Kidney epithelial cell (primary cell): ENCODE measurements at regions not wholly inside any gene's neighbourhood (a gene's known extent, or its start where the extent isn't known, plus 50 kb on each side); places are given as distances from the start of the nearest gene placed in this dataset.

Experiments used
- DNase-seq: peaks from one replicate; pipeline ENCODE4 v3.0.0-alpha.2; 2010; ENCODE audit warnings: low read depth
- H3K27me3 ChIP-seq: 2 replicates; pipeline ENCODE4 v1.6.0; 2011; ENCODE audit warnings: low read length; ENCODE audit not compliant: control insufficient read depth, insufficient read depth
- H3K36me3 ChIP-seq: 2 replicates; pipeline ENCODE4 v1.5.1; 2011; ENCODE audit warnings: low read length; ENCODE audit not compliant: control insufficient read depth, insufficient read depth
- H3K4me3 ChIP-seq: 2 replicates; pipeline ENCODE4 v1.5.1; 2011; ENCODE audit warnings: low read depth, mild to moderate bottlenecking, control low read depth, low read length
- TF ChIP-seq, protein P1 (sequence below): IDR thresholded peaks from 2 replicates; pipeline ENCODE4 v1.5.1; 2011; ENCODE audit warnings: mild to moderate bottlenecking, moderate library complexity, low read length, control low read depth, inconsistent platforms; ENCODE audit not compliant: insufficient read depth, poor library complexity, severe bottlenecking

DNA sequence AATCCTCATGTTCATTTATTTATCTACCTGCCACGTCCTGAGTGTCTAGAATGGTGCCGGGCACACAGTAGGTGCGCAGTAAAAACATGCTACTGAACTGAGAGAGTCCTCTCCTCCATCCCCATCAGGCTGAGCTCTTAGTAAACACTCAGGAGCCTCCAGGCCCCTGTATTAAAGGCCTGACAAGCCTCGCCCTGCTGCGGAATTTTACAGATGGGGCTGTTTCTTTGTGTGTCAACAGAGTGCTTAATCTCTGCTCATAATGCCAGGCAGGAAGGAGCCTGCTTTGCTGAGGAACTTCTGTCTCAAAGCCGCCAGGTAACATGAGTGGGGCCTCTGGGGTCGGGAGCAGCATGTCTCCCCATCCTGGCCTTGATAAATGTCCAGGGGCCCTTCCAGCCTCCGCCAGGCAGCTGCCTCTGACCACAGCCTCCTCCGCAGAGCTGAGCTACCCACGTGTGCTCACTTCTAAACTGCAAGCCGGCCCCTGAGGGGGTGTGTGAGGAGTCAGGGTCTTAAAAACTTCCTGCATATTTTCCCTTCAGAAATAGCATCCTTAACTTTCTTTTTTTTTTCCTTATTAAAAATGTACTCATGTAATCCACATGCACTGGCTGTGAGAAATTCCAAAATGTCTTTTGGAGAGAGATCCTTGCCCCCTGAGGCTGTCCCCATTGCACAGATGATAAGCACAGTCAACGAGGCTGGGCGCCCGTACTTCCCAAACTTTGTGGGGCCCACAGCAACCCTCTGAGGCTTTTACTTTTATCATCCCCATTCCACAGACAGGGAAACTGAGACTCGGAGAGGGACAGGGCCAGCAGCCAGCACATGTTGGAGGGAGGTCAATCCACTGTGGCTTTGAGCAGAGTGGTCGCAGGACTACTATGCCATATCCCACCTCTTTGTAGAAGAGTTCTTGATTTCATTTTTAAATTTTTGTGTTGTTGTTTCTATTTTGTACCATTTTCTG, 116.0 kb upstream of the NCOR2 start:
- TF ChIP-seq, protein P1, sequence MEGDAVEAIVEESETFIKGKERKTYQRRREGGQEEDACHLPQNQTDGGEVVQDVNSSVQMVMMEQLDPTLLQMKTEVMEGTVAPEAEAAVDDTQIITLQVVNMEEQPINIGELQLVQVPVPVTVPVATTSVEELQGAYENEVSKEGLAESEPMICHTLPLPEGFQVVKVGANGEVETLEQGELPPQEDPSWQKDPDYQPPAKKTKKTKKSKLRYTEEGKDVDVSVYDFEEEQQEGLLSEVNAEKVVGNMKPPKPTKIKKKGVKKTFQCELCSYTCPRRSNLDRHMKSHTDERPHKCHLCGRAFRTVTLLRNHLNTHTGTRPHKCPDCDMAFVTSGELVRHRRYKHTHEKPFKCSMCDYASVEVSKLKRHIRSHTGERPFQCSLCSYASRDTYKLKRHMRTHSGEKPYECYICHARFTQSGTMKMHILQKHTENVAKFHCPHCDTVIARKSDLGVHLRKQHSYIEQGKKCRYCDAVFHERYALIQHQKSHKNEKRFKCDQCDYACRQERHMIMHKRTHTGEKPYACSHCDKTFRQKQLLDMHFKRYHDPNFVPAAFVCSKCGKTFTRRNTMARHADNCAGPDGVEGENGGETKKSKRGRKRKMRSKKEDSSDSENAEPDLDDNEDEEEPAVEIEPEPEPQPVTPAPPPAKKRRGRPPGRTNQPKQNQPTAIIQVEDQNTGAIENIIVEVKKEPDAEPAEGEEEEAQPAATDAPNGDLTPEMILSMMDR, result no peak
- Histone ChIP-seq H3K27me3 (no peaks in the 10 kb centered on the region), H3K36me3 (no peaks in the 10 kb centered on the region), H3K4me3 (no peak overlapping the region)
- no peak for DNase-seq

- TF ChIP-seq, protein P1, result no peak
- H3K36me3 ChIP-seq, result no peaks in the 10 kb centered on the region
- no peak for DNase-seq
Measured at GRCh38 chr12:124682425-124683151, 115.2 kb upstream of the NCOR2 start.

DNA sequence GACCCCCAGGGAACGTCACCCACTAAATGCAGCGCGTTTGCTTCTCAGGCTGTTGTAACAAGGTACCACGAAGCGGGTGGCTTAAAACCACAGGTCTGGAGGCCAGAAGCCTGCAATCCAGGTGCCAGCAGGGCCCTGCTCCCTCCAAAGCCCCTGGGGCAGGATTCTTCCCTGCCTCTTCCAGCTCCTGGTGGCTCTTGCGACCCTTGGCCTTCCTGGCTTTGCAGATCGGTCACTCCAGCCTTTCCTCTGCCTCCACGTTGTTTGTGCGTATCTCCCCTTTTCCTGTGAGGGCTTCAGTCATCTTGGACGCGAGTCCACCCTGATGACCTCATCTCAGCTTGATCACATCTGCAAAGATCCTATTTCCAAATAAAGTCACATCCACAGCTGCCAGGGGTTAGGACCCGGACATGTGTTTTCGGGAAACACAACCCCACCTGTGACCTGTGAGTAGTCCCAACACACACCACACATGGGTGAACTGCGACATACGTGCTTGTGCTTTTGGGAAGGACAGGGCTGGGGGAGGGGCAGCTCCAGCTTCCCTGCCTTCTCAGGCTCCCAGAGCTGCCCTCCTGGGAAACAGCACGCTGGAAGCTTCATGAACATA, 114.5 kb upstream of the NCOR2 start:
- Histone ChIP-seq H3K36me3 (no peaks in the 10 kb centered on the region), H3K27me3 (no peaks in the 10 kb centered on the region), H3K4me3 (no peak overlapping the region)
- TF ChIP-seq, protein P1, result no peak
- no peak for DNase-seq

More at GRCh38 chr12:124682425-124683151, 115.2 kb upstream of the NCOR2 start:
- Histone ChIP-seq H3K4me3 (no peak overlapping the region), H3K27me3 (no peaks in the 10 kb centered on the region)

- H3K36me3 ChIP-seq, result no peaks in the 10 kb centered on the region
- no peak for DNase-seq
- TF ChIP-seq, protein P1, result peak; percentile 42
- H3K27me3 ChIP-seq, result no peaks in the 10 kb centered on the region
- no peak overlapping the region for H3K4me3 ChIP-seq
Measured at GRCh38 chr12:124680863-124681778, 113.7 kb upstream of the NCOR2 start.
